Heart left ventricle (tissue), 16 donors: ENCODE measurements at regions not wholly inside any gene's neighbourhood (a gene's known extent, or its start where the extent isn't known, plus 50 kb on each side); places are given as distances from the start of the nearest gene placed in this dataset.

Experiments used
- ATAC-seq, 4 donors: fragments of 200-7000 bp; cut with Tn5 transposase; one replicate each; pipeline ENCODE4 v1.9.1; 2020 to 2022; ENCODE audit warnings: moderate library complexity in 4 of 4, mild to moderate bottlenecking in 3 of 4, moderate number of reproducible peaks in 1 of 4
- DNase-seq, 5 donors: peaks; one replicate each; pipeline ENCODE4 v3.0.0-alpha.2; 2020
- H3K27ac ChIP-seq, 12 donors: fragments of 200-600 bp; sonication (generic) in 4 of 12; one replicate each; pipeline versions ENCODE4 v1.5.0 to v1.8.0; 2016 to 2022; ENCODE audit warnings: mild to moderate bottlenecking in 2 of 12
- H3K27me3 ChIP-seq, 9 donors: fragments of 200-600 bp; sonication (generic) in 2 of 9; one replicate each; pipeline versions ENCODE4 v1.5.1 to v1.8.0; 2016 to 2022; ENCODE audit warnings: mild to moderate bottlenecking in 3 of 9
- H3K36me3 ChIP-seq, 9 donors: fragments of 200-600 bp; sonication (generic) in 2 of 9; one replicate each; pipeline versions ENCODE4 v1.5.0 to v1.8.0; 2018 to 2022; ENCODE audit warnings: mild to moderate bottlenecking in 2 of 9
- H3K4me1 ChIP-seq, 12 donors: fragments of 200-600 bp; sonication (generic) in 4 of 12; one replicate each; pipeline versions ENCODE4 v1.5.0 to v1.8.0; 2016 to 2022; ENCODE audit warnings: mild to moderate bottlenecking in 3 of 12
- H3K4me3 ChIP-seq, 12 donors: fragments of 200-600 bp; sonication (generic) in 4 of 12; one replicate each; pipeline versions ENCODE4 v1.5.0 to v1.8.0; 2017 to 2022; ENCODE audit warnings: mild to moderate bottlenecking in 9 of 12, moderate library complexity in 4 of 12
- H3K9me3 ChIP-seq, 12 donors: fragments of 200-600 bp; sonication (generic) in 4 of 12; one replicate each; pipeline versions ENCODE4 v1.5.0 to v1.8.0; 2016 to 2022; ENCODE audit warnings: mild to moderate bottlenecking in 1 of 12
- POLR2A ChIP-seq, 2 donors: fragments of 450-650 bp; IDR thresholded peaks; one replicate each; pipeline ENCODE4 v1.6.1; 2017; ENCODE audit warnings: antibody characterized with exemption in 2 of 2, mild to moderate bottlenecking in 2 of 2, moderate library complexity in 2 of 2
- WGBS, 4 donors: extraction: QIAGEN DNeasy Blood & Tissue Kit in 2 of 4; methylation state at CpG; one replicate each; pipeline versions ENCODE4 v1.1.5 to v1.1.7; 2013 to 2018; 5-methylcytosine and 5-hydroxymethylcytosine counted together
- intact Hi-C, 10 donors: fragments of 100-400 bp; cut with DNase I; formaldehyde crosslinking; loops; one replicate each; pipeline versions ENCODE4 v1.11.1 to v1.14.2; 2022
- TF ChIP-seq, protein P1 (sequence below), 12 donors: fragments of 200-600 bp; sonication (generic) in 4 of 12; IDR thresholded peaks; one replicate each; pipeline versions ENCODE4 v1.5.0 to v1.8.0; 2018 to 2022; ENCODE audit warnings: antibody characterized with exemption in 12 of 12, mild to moderate bottlenecking in 5 of 12
- donor health status: ischemic (EF 13 %, LVEDD 7.1; RV severe dilation, severe dysfunction).
- donor health status: healthy with polysubstance abuse.
- donor health status: DM: no; HTN: yes; CAD: no.
- donor health status: DM: no; HTN: no; CAD: no.
- donor health status: ischemic (EF 25% LVEDD 6.9; RV normal size, moderate dysfunction).
- donor health status: ischemic (EF 25% LVEDD 5.7; RV mildly dilated, moderate dysfunction).
- donor health status: healthy.
- donor health status: DM: yes; HTN: yes; CAD: no.
- donor health status: ischemic (EF 35%, LVEDD 5.7; RV mildly dilated, moderate dysfunction).
- donor health status: nonischemic (EF 11% LVEDD 7.7; RV severe dilation, severe dysfunction).
- donor health status: DM: yes; HTN: yes; CAD: no.
- donor health status: PGD.
- donor health status: ischemic (EF 29% LVEDD 5.4; RV normal size, mild dysfunction).
- donor health status: nonischemic (EF 23%, LVEDD 6.1; RV moderate dilation, normal function).

DNA sequence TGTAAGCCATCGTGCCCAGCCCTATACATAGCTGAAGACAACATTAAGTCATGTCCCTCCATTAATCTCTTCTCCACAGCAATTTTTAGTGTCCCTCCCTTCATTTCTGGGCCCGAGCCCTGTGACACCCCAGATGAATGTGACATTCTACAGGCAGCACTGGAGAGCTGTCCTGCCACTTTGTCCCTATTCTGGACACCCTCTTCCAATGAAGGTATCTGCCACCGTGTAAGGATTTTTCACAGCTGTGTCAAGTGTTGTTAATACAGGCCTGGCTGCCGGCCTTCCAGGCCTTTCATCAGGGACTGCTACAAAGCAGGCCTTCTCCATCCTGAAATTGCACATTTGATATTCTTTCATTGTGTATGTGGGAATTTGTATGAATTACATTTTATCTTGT is 62.0 kb upstream of the SLC28A3 start:
- ATAC-seq = peak in 2 of 4 donors; percentile 64 to 84
- Histone ChIP-seq H3K27ac (no peak overlapping the region), H3K4me3 (no peak overlapping the region), H3K36me3 (no peaks in the 10 kb centered on the region), H3K9me3 (no peaks in the 10 kb centered on the region), H3K4me1 (no peaks in the 10 kb centered on the region), H3K27me3 (no peaks in the 10 kb centered on the region)
- 50 to 58% (median 54%) methylated on average over 4 of the region's 4 CpGs for WGBS, 4 donors
- DNase-seq = peak in 1 of 5 donors; percentile 43
- TF ChIP-seq, protein P1, sequence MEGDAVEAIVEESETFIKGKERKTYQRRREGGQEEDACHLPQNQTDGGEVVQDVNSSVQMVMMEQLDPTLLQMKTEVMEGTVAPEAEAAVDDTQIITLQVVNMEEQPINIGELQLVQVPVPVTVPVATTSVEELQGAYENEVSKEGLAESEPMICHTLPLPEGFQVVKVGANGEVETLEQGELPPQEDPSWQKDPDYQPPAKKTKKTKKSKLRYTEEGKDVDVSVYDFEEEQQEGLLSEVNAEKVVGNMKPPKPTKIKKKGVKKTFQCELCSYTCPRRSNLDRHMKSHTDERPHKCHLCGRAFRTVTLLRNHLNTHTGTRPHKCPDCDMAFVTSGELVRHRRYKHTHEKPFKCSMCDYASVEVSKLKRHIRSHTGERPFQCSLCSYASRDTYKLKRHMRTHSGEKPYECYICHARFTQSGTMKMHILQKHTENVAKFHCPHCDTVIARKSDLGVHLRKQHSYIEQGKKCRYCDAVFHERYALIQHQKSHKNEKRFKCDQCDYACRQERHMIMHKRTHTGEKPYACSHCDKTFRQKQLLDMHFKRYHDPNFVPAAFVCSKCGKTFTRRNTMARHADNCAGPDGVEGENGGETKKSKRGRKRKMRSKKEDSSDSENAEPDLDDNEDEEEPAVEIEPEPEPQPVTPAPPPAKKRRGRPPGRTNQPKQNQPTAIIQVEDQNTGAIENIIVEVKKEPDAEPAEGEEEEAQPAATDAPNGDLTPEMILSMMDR (IDR thresholded peaks at IDR 0.05) = no peak
- no peak for TF ChIP-seq POLR2A (IDR thresholded peaks at IDR 0.05)
- intact Hi-C loops = loop anchor here in 3 of 10 donors (5.0 to 10.0 kb wide), 4 partner anchors 550 to 1202 kb away; no protein-coding TSS in a partner anchor

DNA sequence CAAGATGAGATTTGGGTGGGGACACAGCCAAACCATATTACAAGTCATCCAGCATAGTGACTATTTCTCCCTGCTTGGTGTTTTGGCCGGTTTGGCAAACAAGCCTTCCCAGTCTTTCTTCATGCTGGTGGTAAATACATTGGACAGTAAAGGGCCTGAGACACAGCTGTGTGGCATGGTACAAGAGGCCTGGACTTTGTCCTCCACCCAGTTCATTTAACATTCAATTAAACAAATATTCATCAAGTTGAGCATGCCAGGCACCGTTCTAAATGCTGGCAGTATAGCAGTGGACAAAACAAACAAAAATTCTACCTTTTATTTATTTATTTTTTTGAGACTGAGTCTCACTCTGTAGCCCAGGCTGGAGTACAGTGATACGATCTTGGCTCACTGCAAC is 62.7 kb upstream of the SLC28A3 start:
- TF ChIP-seq, protein P1 (IDR thresholded peaks at IDR 0.05) = no peak
- no peak for TF ChIP-seq POLR2A (IDR thresholded peaks at IDR 0.05)
- H3K36me3 ChIP-seq = no peaks in the 10 kb centered on the region
- H3K9me3 ChIP-seq = no peaks in the 10 kb centered on the region
- ATAC-seq (no peak), DNase-seq (no peak)
- H3K27me3 ChIP-seq = no peaks in the 10 kb centered on the region
- no peak overlapping the region for H3K27ac ChIP-seq
- H3K4me1 ChIP-seq = no peaks in the 10 kb centered on the region
- intact Hi-C loops = loop anchor here in 3 of 10 donors (5.0 to 10.0 kb wide), 4 partner anchors 549 to 1202 kb away; no protein-coding TSS in a partner anchor
- H3K4me3 ChIP-seq = no peak overlapping the region
- 91 to 93% (median 93%) methylated on average over 3 of the region's 3 CpGs for WGBS, 4 donors

DNA sequence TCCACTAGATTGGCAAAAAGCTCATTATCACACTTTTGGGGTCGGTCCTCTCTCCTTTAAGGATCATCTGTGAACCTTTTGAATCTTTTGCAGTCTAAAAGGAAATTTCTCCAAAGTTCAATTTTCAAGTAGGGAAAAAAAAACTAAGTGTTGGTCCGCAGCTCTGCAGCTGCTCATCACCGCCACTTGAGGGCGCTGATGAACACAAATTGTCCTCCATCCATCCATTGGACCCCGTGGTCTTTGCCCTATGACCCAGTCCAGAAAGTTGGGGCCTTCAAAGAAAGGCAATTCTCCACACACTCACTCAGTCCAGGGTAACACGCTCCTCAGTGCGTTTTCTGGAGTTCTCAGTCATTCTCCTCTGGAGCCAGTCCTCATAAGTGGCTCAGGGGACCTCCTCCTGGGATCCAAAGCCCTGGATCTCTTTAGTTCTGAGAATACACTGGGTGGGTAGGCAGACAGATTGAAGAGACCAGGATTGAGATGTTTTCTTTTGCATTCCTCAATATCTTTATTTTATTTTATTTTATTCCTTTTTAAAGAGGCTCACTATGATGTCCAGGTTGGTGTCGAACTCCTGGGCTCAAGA is 63.6 kb upstream of the SLC28A3 start:
- H3K4me1 ChIP-seq = no peaks in the 10 kb centered on the region
- no peaks in the 10 kb centered on the region for H3K27me3 ChIP-seq
- ATAC-seq = no peak
- no peak overlapping the region for H3K4me3 ChIP-seq
- no peaks in the 10 kb centered on the region for H3K9me3 ChIP-seq
- no peak overlapping the region for H3K27ac ChIP-seq
- intact Hi-C loops = loop anchor here in 3 of 10 donors (5.0 to 10.0 kb wide), 4 partner anchors 548 to 1201 kb away; no protein-coding TSS in a partner anchor
- 40 to 47% (median 43%) methylated on average over 8 of the region's 8 CpGs for WGBS, 4 donors
- no peak for TF ChIP-seq POLR2A (IDR thresholded peaks at IDR 0.05)
- TF ChIP-seq, protein P1 (IDR thresholded peaks at IDR 0.05) = peak; percentile 43 to 64 (median 56)
- no peak for DNase-seq
- no peaks in the 10 kb centered on the region for H3K36me3 ChIP-seq

GRCh38 chr9:84405667-84406066 is 65.1 kb upstream of the SLC28A3 start:
- TF ChIP-seq POLR2A (IDR thresholded peaks at IDR 0.05) = no peak
- TF ChIP-seq, protein P1 (IDR thresholded peaks at IDR 0.05) = no peak
- intact Hi-C loops = loop anchor here in 2 of 10 donors (10.0 kb wide), 2 partner anchors 549 to 1199 kb away; no protein-coding TSS in a partner anchor
- 85 to 94% (median 91%) methylated on average over 4 of the region's 4 CpGs for WGBS, 4 donors
- no peak overlapping the region for H3K4me3 ChIP-seq
- H3K4me1 ChIP-seq = no peaks in the 10 kb centered on the region
- ATAC-seq (no peak), DNase-seq (no peak)
- no peak overlapping the region for H3K27ac ChIP-seq
- H3K27me3 ChIP-seq = no peaks in the 10 kb centered on the region
- no peaks in the 10 kb centered on the region for H3K36me3 ChIP-seq
- no peaks in the 10 kb centered on the region for H3K9me3 ChIP-seq
